GM12878 (cell line): ENCODE measurements at regions not wholly inside any gene's neighbourhood (a gene's known extent, or its start where the extent isn't known, plus 50 kb on each side); places are given as distances from the start of the nearest gene placed in this dataset.

Experiments
- ATF7 ChIP-seq: fragments of 450-650 bp; IDR thresholded peaks from 2 replicates; pipeline ENCODE4 v1.6.1; 2016; ENCODE audit warnings: low read depth, mild to moderate bottlenecking
- HDGF ChIP-seq: fragments of 450-650 bp; IDR thresholded peaks from 2 replicates; pipeline ENCODE4 v1.6.1; 2016; ENCODE audit warnings: antibody characterized with exemption
- MYB ChIP-seq: fragments of 150-350 bp; IDR thresholded peaks from 2 replicates; pipeline ENCODE4 v1.6.1; 2014; ENCODE audit warnings: mild to moderate bottlenecking, low read depth, low read length, borderline replicate concordance
- NR2F1 ChIP-seq: fragments of 450-650 bp; conservative IDR thresholded peaks from 2 replicates; pipeline ENCODE4 v1.6.1; 2017; ENCODE audit warnings: mild to moderate bottlenecking
- RAD21 ChIP-seq: IDR thresholded peaks from 2 replicates; pipeline ENCODE4 v1.6.1; 2011; ENCODE audit warnings: mild to moderate bottlenecking, low read depth, low read length, moderate library complexity; ENCODE audit not compliant: insufficient read depth
- STAT1 ChIP-seq: fragments of 450-650 bp; conservative IDR thresholded peaks from 2 replicates; pipeline ENCODE4 v1.6.1; 2014; ENCODE audit warnings: antibody characterized with exemption, mild to moderate bottlenecking
- TCF3 ChIP-seq: IDR thresholded peaks from 2 replicates; pipeline ENCODE4 v1.6.1; 2012; ENCODE audit warnings: low read depth, mild to moderate bottlenecking, low read length, borderline replicate concordance; ENCODE audit not compliant: insufficient read depth
- WRNIP1 ChIP-seq: IDR thresholded peaks from 2 replicates; pipeline ENCODE4 v1.6.1; 2011; ENCODE audit warnings: low read depth, low read length, improper control_type of control experiment, borderline replicate concordance
- ZBED1 ChIP-seq: IDR thresholded peaks from 2 replicates; pipeline ENCODE4 v1.6.1; 2016; ENCODE audit warnings: borderline replicate concordance
- TF ChIP-seq, protein P1 (sequence below): fragments of 450-650 bp; IDR thresholded peaks from 2 replicates; pipeline ENCODE4 v1.6.1; 2016; ENCODE audit warnings: mild to moderate bottlenecking, moderate library complexity, borderline replicate concordance
- TF ChIP-seq, protein P2 (sequence below): IDR thresholded peaks from 2 replicates; pipeline ENCODE4 v1.6.1; 2011; ENCODE audit warnings: mild to moderate bottlenecking, low read depth, low read length, moderate library complexity; ENCODE audit not compliant: insufficient replicate concordance

DNA sequence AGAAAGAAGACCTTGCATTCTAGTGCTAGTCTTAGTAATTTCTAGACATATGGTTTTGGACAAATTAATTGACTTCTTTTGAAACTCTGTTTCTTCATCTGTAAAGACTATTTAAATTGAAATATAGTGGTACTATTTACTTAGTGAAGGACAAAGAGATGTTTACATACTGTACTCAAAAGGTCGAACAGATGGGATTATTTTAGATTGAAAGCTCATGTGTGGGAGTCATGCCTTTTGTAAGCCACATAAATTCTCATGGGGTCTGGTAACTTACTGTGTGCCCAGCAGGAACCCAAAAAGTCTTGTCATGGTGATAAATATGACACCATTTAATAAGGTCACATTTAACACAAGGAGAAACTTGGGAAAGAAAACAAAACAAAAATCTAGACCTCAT, 368.2 kb upstream of the CITED2 start (continued):
- TF ChIP-seq, protein P1, sequence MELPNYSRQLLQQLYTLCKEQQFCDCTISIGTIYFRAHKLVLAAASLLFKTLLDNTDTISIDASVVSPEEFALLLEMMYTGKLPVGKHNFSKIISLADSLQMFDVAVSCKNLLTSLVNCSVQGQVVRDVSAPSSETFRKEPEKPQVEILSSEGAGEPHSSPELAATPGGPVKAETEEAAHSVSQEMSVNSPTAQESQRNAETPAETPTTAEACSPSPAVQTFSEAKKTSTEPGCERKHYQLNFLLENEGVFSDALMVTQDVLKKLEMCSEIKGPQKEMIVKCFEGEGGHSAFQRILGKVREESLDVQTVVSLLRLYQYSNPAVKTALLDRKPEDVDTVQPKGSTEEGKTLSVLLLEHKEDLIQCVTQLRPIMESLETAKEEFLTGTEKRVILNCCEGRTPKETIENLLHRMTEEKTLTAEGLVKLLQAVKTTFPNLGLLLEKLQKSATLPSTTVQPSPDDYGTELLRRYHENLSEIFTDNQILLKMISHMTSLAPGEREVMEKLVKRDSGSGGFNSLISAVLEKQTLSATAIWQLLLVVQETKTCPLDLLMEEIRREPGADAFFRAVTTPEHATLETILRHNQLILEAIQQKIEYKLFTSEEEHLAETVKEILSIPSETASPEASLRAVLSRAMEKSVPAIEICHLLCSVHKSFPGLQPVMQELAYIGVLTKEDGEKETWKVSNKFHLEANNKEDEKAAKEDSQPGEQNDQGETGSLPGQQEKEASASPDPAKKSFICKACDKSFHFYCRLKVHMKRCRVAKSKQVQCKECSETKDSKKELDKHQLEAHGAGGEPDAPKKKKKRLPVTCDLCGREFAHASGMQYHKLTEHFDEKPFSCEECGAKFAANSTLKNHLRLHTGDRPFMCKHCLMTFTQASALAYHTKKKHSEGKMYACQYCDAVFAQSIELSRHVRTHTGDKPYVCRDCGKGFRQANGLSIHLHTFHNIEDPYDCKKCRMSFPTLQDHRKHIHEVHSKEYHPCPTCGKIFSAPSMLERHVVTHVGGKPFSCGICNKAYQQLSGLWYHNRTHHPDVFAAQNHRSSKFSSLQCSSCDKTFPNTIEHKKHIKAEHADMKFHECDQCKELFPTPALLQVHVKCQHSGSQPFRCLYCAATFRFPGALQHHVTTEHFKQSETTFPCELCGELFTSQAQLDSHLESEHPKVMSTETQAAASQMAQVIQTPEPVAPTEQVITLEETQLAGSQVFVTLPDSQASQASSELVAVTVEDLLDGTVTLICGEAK: no peak
- TF ChIP-seq ATF7: no peak
- TF ChIP-seq TCF3: no peak
- TF ChIP-seq MYB: no peak
- no peak for TF ChIP-seq STAT1
- TF ChIP-seq RAD21: no peak
- no peak for TF ChIP-seq NR2F1
- TF ChIP-seq, protein P2, sequence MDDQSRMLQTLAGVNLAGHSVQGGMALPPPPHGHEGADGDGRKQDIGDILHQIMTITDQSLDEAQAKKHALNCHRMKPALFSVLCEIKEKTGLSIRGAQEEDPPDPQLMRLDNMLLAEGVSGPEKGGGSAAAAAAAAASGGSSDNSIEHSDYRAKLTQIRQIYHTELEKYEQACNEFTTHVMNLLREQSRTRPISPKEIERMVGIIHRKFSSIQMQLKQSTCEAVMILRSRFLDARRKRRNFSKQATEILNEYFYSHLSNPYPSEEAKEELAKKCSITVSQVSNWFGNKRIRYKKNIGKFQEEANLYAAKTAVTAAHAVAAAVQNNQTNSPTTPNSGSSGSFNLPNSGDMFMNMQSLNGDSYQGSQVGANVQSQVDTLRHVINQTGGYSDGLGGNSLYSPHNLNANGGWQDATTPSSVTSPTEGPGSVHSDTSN: no peak
- no peak for TF ChIP-seq WRNIP1
- no peak for TF ChIP-seq ZBED1
- TF ChIP-seq HDGF: no peak
